ENCODE measurements at regions not wholly inside any gene's neighbourhood (a gene's known extent, or its start where the extent isn't known, plus 50 kb on each side); places are given as distances from the start of the nearest gene placed in this dataset.

- H3K4me3 ChIP-seq (ENCODE audit: low read depth, low read length): no peak overlapping the region
- peaks cover 80% of the 10 kb centered on the region for H3K27me3 ChIP-seq (ENCODE audit: control insufficient read depth, insufficient read depth, low read length)
- DNase-seq (ENCODE audit: low read depth): no peak
- no peak for TF ChIP-seq CTCF (IDR thresholded peaks at IDR 0.05; ENCODE audit: insufficient read depth, low read length, poor library complexity, severe bottlenecking)
- no peaks in the 10 kb centered on the region for H3K36me3 ChIP-seq (ENCODE audit: control insufficient read depth, insufficient read depth, low read length)
Observed at GRCh38 chr16:85466989-85467388, 146.1 kb upstream of the GSE1 start.

- no peak for TF ChIP-seq CTCF (IDR thresholded peaks at IDR 0.05; ENCODE audit: insufficient read depth, low read length, poor library complexity, severe bottlenecking)
- H3K4me3 ChIP-seq (ENCODE audit: low read depth, low read length): no peak overlapping the region
Observed at GRCh38 chr16:85469929-85470590, 143.1 kb upstream of the GSE1 start.

GRCh38 chr16:85470873-85471272 lies 142.2 kb upstream of the GSE1 start:
- Histone ChIP-seq H3K36me3 (ENCODE audit: control insufficient read depth, insufficient read depth, low read length) (no peaks in the 10 kb centered on the region), H3K4me3 (ENCODE audit: low read depth, low read length) (no peak overlapping the region), H3K27me3 (ENCODE audit: control insufficient read depth, insufficient read depth, low read length) (peaks cover 77% of the 10 kb centered on the region)
- TF ChIP-seq CTCF (IDR thresholded peaks at IDR 0.05; ENCODE audit: insufficient read depth, low read length, poor library complexity, severe bottlenecking): no peak
- DNase-seq (ENCODE audit: low read depth): no peak

More at GRCh38 chr16:85469929-85470590, 143.1 kb upstream of the GSE1 start:
- Histone ChIP-seq H3K27me3 (ENCODE audit: control insufficient read depth, insufficient read depth, low read length) (peaks cover 78% of the 10 kb centered on the region), H3K36me3 (ENCODE audit: control insufficient read depth, insufficient read depth, low read length) (no peaks in the 10 kb centered on the region)
- no peak for DNase-seq (ENCODE audit: low read depth)

- peaks cover 72% of the 10 kb centered on the region for H3K27me3 ChIP-seq (ENCODE audit: control insufficient read depth, insufficient read depth, low read length)
Observed at GRCh38 chr16:85471469-85472431, 141.4 kb upstream of the GSE1 start.

GRCh38 chr16:85472514-85472913 lies 140.6 kb upstream of the GSE1 start:
- Histone ChIP-seq H3K36me3 (ENCODE audit: control insufficient read depth, insufficient read depth, low read length) (no peaks in the 10 kb centered on the region), H3K4me3 (ENCODE audit: low read depth, low read length) (no peak overlapping the region), H3K27me3 (ENCODE audit: control insufficient read depth, insufficient read depth, low read length) (peaks cover 67% of the 10 kb centered on the region)
- DNase-seq (ENCODE audit: low read depth): no peak
- no peak for TF ChIP-seq CTCF (IDR thresholded peaks at IDR 0.05; ENCODE audit: insufficient read depth, low read length, poor library complexity, severe bottlenecking)

More at GRCh38 chr16:85471469-85472431, 141.4 kb upstream of the GSE1 start:
- no peak overlapping the region for H3K4me3 ChIP-seq (ENCODE audit: low read depth, low read length)
- no peaks in the 10 kb centered on the region for H3K36me3 ChIP-seq (ENCODE audit: control insufficient read depth, insufficient read depth, low read length)
- no peak for DNase-seq (ENCODE audit: low read depth)
- no peak for TF ChIP-seq CTCF (IDR thresholded peaks at IDR 0.05; ENCODE audit: insufficient read depth, low read length, poor library complexity, severe bottlenecking)

Measured in kidney epithelial cell (primary cell).